ENCODE measurements at regions not wholly inside any gene's neighbourhood (a gene's known extent, or its start where the extent isn't known, plus 50 kb on each side); places are given as distances from the start of the nearest gene placed in this dataset.

DNA sequence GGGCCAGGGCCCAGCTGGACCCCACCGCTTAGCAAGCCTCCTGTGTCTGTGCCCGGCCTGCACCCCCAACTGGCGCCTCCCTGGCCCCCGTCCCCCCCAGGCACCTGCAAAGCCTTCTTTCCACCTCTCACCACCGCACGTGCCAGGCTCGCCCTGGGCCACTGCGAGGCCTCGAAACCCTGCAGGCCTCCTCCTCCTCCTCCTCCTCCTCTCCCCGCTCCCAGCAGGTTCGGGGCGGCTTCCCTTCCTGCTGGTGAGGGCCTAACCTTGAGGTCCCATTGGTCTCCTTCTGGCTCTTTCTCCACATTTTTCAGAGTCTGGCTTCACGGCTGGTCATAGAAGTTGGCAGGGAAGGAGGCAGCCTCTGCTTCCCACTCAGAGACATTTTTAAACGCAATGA lies 76.8 kb upstream of the GATA5 start:
- H3K9me3 ChIP-seq (ENCODE audit: control insufficient read depth in 1 of 2, insufficient read depth in 1 of 2, low read depth in 1 of 2, low read length in 2 of 2), result no peaks in the 10 kb centered on the region
- BruUV-seq (replicated peaks), result no TSS peak
- ChIA-PET RAD21 (ENCODE audit: low non-redundant PET in 1 of 2, low total read pairs in 2 of 2, uncharacterized antibody in 2 of 2, unreplicated experiment in 2 of 2) (no interaction called here), POLR2A (no interaction called here), CTCF (no interaction called here)
- TF ChIP-seq ELF1 (IDR thresholded peaks at IDR 0.05; ENCODE audit: borderline replicate concordance, low read depth), result no peak
- no peak for TF ChIP-seq ATF3 (IDR thresholded peaks at IDR 0.05)
- TF ChIP-seq, protein P1, sequence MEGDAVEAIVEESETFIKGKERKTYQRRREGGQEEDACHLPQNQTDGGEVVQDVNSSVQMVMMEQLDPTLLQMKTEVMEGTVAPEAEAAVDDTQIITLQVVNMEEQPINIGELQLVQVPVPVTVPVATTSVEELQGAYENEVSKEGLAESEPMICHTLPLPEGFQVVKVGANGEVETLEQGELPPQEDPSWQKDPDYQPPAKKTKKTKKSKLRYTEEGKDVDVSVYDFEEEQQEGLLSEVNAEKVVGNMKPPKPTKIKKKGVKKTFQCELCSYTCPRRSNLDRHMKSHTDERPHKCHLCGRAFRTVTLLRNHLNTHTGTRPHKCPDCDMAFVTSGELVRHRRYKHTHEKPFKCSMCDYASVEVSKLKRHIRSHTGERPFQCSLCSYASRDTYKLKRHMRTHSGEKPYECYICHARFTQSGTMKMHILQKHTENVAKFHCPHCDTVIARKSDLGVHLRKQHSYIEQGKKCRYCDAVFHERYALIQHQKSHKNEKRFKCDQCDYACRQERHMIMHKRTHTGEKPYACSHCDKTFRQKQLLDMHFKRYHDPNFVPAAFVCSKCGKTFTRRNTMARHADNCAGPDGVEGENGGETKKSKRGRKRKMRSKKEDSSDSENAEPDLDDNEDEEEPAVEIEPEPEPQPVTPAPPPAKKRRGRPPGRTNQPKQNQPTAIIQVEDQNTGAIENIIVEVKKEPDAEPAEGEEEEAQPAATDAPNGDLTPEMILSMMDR (IDR thresholded peaks at IDR 0.05 in 2 of 3, conservative IDR thresholded peaks at IDR 0.05 in 1 of 3; ENCODE audit: borderline replicate concordance in 1 of 3, insufficient read depth in 1 of 3, low read depth in 2 of 3, low read length in 2 of 3), result no peak
- no peak for TF ChIP-seq FOSL1 (IDR thresholded peaks at IDR 0.05; ENCODE audit: low read depth)
- no peaks in the 10 kb centered on the region for H3K27me3 ChIP-seq (ENCODE audit: insufficient read depth, low read length)
- H3K4me3 ChIP-seq (replicated peaks in 1 of 2; ENCODE audit: low read depth in 1 of 2, low read length in 2 of 2), result no peak overlapping the region
- no peak overlapping the region for H3K27ac ChIP-seq (ENCODE audit: low read depth, low read length)
- H3K36me3 ChIP-seq (ENCODE audit: control insufficient read depth in 1 of 2, insufficient read depth in 2 of 2, low read length in 2 of 2), result no peaks in the 10 kb centered on the region
- no peak overlapping the region for H3K4me2 ChIP-seq (ENCODE audit: low read length)
- no peaks in the 10 kb centered on the region for H4K20me1 ChIP-seq (ENCODE audit: insufficient read depth)
- H3K9ac ChIP-seq (ENCODE audit: low read length), result no peak overlapping the region
- no peak overlapping the region for H2AFZ ChIP-seq (ENCODE audit: low read depth, low read length, poor library complexity, severe bottlenecking)
- no peaks in the 10 kb centered on the region for H3K9me2 ChIP-seq (ENCODE audit: insufficient read depth)
- DNase-seq (ENCODE audit: low read depth, low spot score), result no peak
- intact Hi-C loops (cut with micrococcal nuclease), result no loop called here
- H3K79me2 ChIP-seq (ENCODE audit: insufficient read depth, low read length), result no peaks in the 10 kb centered on the region
- ATAC-seq, result no peak
- peaks cover 1 to 7% of the 10 kb centered on the region in 2 experiments; a peak in 3 of 4 replicates for H3K4me1 ChIP-seq (ENCODE audit: control insufficient read depth in 1 of 2, insufficient read depth in 2 of 2, low read length in 2 of 2)

- TF ChIP-seq, protein P1 (IDR thresholded peaks at IDR 0.05 in 2 of 3, conservative IDR thresholded peaks at IDR 0.05 in 1 of 3; ENCODE audit: borderline replicate concordance in 1 of 3, insufficient read depth in 1 of 3, low read depth in 2 of 3, low read length in 2 of 3), result no peak
- TF ChIP-seq CBX3 (IDR thresholded peaks at IDR 0.05; ENCODE audit: low read depth) (no peak), ZFX (IDR thresholded peaks at IDR 0.05) (no peak)
- ATAC-seq, result no peak
- POLR2A ChIA-PET, result no interaction called here
- Histone ChIP-seq H3K9me2 (ENCODE audit: insufficient read depth) (no peaks in the 10 kb centered on the region), H3K27ac (ENCODE audit: low read depth, low read length) (no peak overlapping the region), H3K9ac (ENCODE audit: low read length) (no peak overlapping the region), H3K79me2 (ENCODE audit: insufficient read depth, low read length) (no peaks in the 10 kb centered on the region), H3K4me1 (ENCODE audit: control insufficient read depth in 1 of 2, insufficient read depth in 2 of 2, low read length in 2 of 2) (peaks cover 2 to 10% of the 10 kb centered on the region in 2 experiments; a peak in 3 of 4 replicates), H3K4me3 (replicated peaks in 1 of 2; ENCODE audit: low read depth in 1 of 2, low read length in 2 of 2) (no peak overlapping the region), H3K9me3 (ENCODE audit: control insufficient read depth in 1 of 2, insufficient read depth in 1 of 2, low read depth in 1 of 2, low read length in 2 of 2) (no peaks in the 10 kb centered on the region), H3K36me3 (ENCODE audit: control insufficient read depth in 1 of 2, insufficient read depth in 2 of 2, low read length in 2 of 2) (no peaks in the 10 kb centered on the region), H4K20me1 (ENCODE audit: insufficient read depth) (no peaks in the 10 kb centered on the region), H3K4me2 (ENCODE audit: low read length) (no peak overlapping the region), H3K27me3 (ENCODE audit: insufficient read depth, low read length) (no peaks in the 10 kb centered on the region), H2AFZ (ENCODE audit: low read depth, low read length, poor library complexity, severe bottlenecking) (no peak overlapping the region)
- DNase-seq (ENCODE audit: low read depth, low spot score), result no peak
- intact Hi-C loops (cut with micrococcal nuclease), result no loop called here
- BruUV-seq (replicated peaks), result no TSS peak
- CTCF ChIA-PET, result no interaction called here
- RAD21 ChIA-PET (ENCODE audit: low non-redundant PET in 1 of 2, low total read pairs in 2 of 2, uncharacterized antibody in 2 of 2, unreplicated experiment in 2 of 2), result no interaction called here
These were observed 77.5 kb upstream of the GATA5 start for GRCh38 chr20:62553136-62553837.
